Thymus (tissue), 11 donors: ENCODE measurements at regions not wholly inside any gene's neighbourhood (a gene's known extent, or its start where the extent isn't known, plus 50 kb on each side); places are given as distances from the start of the nearest gene placed in this dataset.

Source experiments
- DNase-seq, 9 donors: peaks; one replicate each; pipeline ENCODE4 v3.0.0-alpha.2; 2013; ENCODE audit warnings: low spot score in 9 of 9, low read depth in 6 of 9, missing footprints in 1 of 9
- H3K27ac ChIP-seq, 2 donors: one replicate each; pipeline ENCODE4 v1.5.1; 2013; ENCODE audit warnings: control low read depth in 1 of 2, low read depth in 1 of 2, low read length in 1 of 2, mild to moderate bottlenecking in 1 of 2, moderate library complexity in 1 of 2
- H3K27me3 ChIP-seq, 2 donors: one replicate each; pipeline ENCODE4 v1.5.1; 2013; ENCODE audit warnings: low read length in 1 of 2; ENCODE audit not compliant: control insufficient read depth in 2 of 2, insufficient read depth in 1 of 2
- H3K36me3 ChIP-seq, 2 donors: one replicate each; pipeline ENCODE4 v1.5.1; 2013; ENCODE audit warnings: low read length in 1 of 2, mild to moderate bottlenecking in 1 of 2, moderate library complexity in 1 of 2; ENCODE audit not compliant: control insufficient read depth in 2 of 2, insufficient read depth in 2 of 2
- H3K4me1 ChIP-seq, 2 donors: one replicate each; pipeline ENCODE4 v1.5.1; 2013; ENCODE audit warnings: low read length in 2 of 2; ENCODE audit not compliant: control insufficient read depth in 2 of 2, insufficient read depth in 2 of 2
- H3K4me3 ChIP-seq, 2 donors: one replicate each; pipeline ENCODE4 v1.5.1; 2013; ENCODE audit warnings: low read length in 2 of 2, control low read depth in 1 of 2, mild to moderate bottlenecking in 1 of 2
- H3K9me3 ChIP-seq, 2 donors: one replicate each; pipeline ENCODE4 v1.5.1; 2013; ENCODE audit warnings: low read length in 1 of 2, mild to moderate bottlenecking in 1 of 2; ENCODE audit not compliant: control insufficient read depth in 2 of 2, insufficient read depth in 1 of 2
- WGBS: extraction: QIAGEN DNeasy Blood & Tissue Kit; methylation state at CpG from one replicate; pipeline ENCODE4 v1.1.7; 2013; 5-methylcytosine and 5-hydroxymethylcytosine counted together
- donor health status: healthy.

DNA sequence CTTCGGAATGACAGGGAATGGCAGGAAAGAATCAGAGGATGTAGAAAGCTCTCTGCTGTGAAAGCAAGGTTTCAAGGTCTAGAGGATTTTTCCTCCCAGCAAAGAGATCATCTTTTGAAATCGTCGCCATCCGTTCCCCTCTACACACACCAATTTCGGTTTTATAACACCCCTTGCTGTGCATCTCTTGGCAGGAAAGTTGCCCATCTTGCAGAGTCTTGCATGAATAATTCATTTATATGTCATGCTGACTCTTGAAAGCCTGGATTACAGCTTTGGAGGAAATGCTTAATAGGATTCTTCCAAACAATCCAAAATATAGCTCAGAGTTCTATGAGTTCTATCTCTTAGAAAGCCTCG is 262.7 kb downstream of the CHL1 start:
- H3K27ac ChIP-seq: no peak overlapping the region
- 82% methylated on average over 6 of the region's 6 CpGs for WGBS
- DNase-seq: no peak

DNA sequence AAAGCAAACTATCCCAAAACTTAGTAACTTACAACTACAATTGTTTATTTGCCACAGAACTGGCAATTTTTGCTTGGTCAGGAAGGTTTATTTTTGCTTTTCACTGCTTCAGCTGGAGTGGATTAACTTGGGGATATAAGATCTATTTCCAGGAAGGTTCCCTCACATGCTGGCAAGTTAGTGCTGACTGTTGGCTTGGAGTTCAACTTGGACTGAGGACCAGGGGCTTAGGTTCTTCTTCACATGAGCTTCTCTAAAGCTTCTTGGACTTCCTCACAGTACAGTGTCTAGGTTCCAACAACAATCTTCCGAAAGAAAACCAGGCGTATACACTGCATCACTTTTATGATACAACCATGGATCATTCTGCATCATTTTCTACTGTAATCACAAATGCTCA is 264.4 kb downstream of the CHL1 start:
- Histone ChIP-seq H3K36me3 (no peaks in the 10 kb centered on the region), H3K4me1 (no peaks in the 10 kb centered on the region), H3K27ac (no peak overlapping the region), H3K27me3 (no peaks in the 10 kb centered on the region), H3K9me3 (no peaks in the 10 kb centered on the region), H3K4me3 (no peak overlapping the region)
- DNase-seq: no peak
- 97% methylated on average over 2 of the region's 2 CpGs for WGBS

More for the DNA sequence above, 262.7 kb downstream of the CHL1 start:
- Histone ChIP-seq H3K27me3 (no peaks in the 10 kb centered on the region), H3K9me3 (no peaks in the 10 kb centered on the region), H3K4me1 (no peaks in the 10 kb centered on the region), H3K4me3 (no peak overlapping the region), H3K36me3 (no peaks in the 10 kb centered on the region)

DNA sequence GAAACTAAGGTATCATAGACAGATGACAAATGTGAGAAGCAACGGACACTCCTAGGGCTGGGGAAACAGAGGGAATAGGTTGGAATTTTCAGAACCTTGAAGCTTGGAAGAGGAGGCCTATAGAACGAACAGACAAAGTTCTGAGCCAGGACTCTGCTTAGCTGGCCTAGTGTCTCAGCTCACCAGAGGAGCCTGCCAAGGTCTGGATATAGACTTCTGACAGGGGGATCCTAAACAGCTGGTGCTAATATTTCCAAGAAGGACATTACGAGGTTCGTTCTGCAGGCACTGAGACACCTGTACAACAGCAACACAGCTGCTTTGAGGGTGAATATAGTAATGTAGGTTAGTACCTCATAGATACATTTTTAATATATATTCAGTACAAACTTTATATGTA is 266.3 kb downstream of the CHL1 start:
- H3K27ac ChIP-seq: no peak overlapping the region
- H3K36me3 ChIP-seq: no peaks in the 10 kb centered on the region
- H3K9me3 ChIP-seq: no peaks in the 10 kb centered on the region
- 87% methylated on average over 4 of the region's 4 CpGs for WGBS
- no peaks in the 10 kb centered on the region for H3K4me1 ChIP-seq
- DNase-seq: no peak
- no peak overlapping the region for H3K4me3 ChIP-seq
- no peaks in the 10 kb centered on the region for H3K27me3 ChIP-seq

DNA sequence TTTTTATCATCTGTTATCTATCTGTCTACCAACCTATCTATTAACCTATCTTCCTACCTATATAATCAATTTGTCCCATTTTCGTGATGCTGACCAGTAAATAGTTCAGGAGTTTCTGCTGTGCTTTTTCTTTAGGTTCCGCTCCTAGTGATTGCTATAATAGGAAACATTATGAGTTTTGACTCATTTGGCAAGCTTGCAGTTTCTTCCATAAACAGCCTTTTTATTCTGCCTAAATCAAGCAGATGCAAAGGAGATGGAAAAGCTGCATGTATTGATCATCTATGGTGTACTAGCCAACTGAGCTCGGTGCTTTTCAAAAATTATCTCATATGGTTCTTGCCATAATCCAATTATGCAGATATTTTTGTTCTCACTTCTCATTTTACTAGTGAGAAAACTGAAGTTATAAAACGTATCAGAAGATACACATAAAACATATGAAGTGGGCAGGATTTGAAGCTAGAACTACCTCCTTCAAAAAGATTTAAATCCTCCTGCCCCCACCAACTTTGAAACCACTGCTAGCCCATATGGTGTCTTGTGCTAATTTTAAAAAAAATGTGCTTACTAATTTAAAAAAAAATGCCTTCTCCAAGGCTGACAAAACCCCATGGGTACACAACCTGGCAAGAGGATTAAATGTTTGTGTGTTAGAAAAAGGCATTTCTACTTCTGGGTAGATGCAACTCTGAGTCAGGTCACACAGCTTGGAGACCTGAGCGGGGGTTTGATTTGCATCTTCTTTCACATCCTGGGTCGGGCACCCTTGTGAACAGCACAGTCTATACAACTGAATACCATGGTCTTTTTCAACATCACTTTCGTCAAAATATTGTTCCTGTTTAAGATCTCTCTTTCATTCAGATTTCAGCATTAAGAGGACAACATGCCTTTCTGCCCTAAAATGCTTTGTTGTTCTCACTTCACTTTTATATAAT is 267.0 kb downstream of the CHL1 start:
- Histone ChIP-seq H3K36me3 (no peaks in the 10 kb centered on the region), H3K4me1 (no peaks in the 10 kb centered on the region), H3K27me3 (no peaks in the 10 kb centered on the region), H3K27ac (no peak overlapping the region), H3K9me3 (no peaks in the 10 kb centered on the region), H3K4me3 (no peak overlapping the region)
- 83% methylated on average over 7 of the region's 7 CpGs for WGBS
- DNase-seq: no peak

DNA sequence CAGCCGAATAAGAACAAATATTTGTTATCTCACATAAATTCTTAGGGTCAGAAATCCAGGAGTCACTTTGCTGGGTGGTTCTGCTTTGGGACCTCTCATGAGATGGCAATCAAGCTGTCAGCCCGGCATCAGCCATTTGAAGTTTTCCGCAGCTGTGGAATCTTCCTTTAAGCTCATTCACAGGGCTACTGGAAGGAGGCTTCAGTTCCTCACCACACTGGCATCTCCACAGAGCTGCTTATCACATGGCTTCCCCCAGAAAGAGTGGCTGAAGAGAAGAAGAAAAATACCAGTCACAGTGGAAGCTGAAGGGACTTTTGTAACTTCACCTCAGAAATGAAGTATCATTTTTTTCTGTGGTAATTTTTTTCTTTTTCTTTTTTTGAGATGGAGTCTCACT is 267.7 kb downstream of the CHL1 start:
- no peaks in the 10 kb centered on the region for H3K9me3 ChIP-seq
- H3K4me1 ChIP-seq: no peaks in the 10 kb centered on the region
- no peak for DNase-seq
- WGBS: 73% methylated on average over 3 of the region's 3 CpGs
- H3K27ac ChIP-seq: no peak overlapping the region
- no peaks in the 10 kb centered on the region for H3K27me3 ChIP-seq
- H3K4me3 ChIP-seq: no peak overlapping the region
- no peaks in the 10 kb centered on the region for H3K36me3 ChIP-seq

DNA sequence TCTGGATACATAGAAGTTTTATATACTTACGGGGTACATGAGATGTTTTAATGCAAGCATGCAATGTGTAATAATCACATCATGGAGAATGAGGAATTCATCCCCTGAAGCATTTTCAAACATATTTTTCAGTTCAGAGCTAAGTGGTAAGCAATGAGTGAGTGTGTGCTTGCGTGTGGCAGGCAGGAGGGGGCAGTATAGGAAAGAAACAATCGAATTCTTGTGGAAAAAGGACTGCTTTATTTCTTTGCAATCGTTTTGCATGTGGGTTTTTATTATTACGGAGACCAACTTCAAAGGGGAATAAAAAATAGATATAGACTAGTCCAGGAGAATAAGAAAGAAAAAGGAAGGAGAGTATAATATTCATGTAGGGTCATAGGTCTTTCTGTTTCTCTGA is 271.6 kb downstream of the CHL1 start:
- Histone ChIP-seq H3K36me3 (no peaks in the 10 kb centered on the region), H3K27me3 (no peaks in the 10 kb centered on the region), H3K4me1 (no peaks in the 10 kb centered on the region), H3K4me3 (no peak overlapping the region), H3K27ac (no peak overlapping the region), H3K9me3 (peaks cover 0 to 9% of the 10 kb centered on the region in 2 donors)
- no peak for DNase-seq
- 47% methylated on average over 5 of the region's 5 CpGs for whole genome bisulfite sequencing

DNA sequence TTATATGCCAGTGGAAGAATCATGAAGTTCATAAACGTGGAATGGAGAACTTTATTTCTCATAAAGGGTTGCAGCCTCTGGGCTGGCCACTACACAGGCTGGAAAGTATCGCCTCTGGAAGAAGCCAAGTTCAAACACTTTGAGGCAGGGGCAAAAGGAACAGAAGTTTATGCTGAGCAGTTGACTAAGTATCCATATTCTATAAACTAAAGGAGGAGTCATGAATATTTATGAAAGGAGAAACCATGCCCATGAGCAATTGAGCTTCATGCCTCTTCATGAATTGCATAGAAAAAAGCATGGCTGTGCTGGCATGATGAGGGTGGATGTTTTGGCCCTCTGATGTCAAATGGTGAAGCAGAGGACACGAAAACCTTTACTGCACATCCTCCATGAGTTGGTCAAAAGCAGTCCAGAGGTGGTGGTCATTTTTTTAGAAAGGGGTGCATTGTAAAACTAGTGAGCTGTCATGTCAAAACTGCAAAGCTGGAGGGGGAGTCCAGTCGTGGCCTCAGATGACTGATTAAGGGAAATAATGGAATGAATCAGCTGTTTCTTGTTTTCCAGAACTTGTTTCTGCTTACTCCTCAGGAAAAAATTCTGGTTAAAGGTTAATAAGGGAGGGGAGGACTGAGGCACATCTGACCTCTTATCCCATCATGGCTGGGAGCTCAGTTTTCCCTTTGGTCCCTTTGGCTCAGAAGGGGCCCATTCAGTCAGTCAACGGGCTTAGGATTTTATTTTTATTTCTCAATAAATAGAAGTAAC is 276.7 kb downstream of the CHL1 start:
- DNase-seq: no peak
- H3K36me3 ChIP-seq: no peaks in the 10 kb centered on the region
- H3K27me3 ChIP-seq: no peaks in the 10 kb centered on the region
- H3K4me3 ChIP-seq: no peak overlapping the region
- H3K27ac ChIP-seq: no peak overlapping the region
- 72% methylated on average over 5 of the region's 5 CpGs for WGBS
- peaks cover 0 to 13% of the 10 kb centered on the region in 2 donors for H3K9me3 ChIP-seq
- no peaks in the 10 kb centered on the region for H3K4me1 ChIP-seq

DNA sequence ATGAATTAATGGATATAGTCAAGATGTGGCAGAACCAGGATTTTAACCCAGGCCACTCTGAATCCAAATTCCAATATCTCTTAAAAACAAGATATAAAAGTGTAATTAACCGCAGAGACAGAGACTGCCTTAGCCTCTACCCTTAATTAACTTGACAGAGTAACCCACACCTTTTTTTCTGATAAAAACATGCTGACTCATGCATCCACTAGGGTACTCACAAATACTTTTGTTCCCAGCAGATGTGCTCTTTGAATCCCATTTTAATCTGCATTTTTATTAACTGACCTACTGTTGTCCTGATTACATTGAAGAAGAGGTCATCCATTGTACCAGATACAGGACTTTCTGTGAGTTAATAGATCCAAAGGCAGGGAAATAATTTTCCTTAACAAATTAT is 278.3 kb downstream of the CHL1 start:
- H3K27me3 ChIP-seq: no peaks in the 10 kb centered on the region
- H3K36me3 ChIP-seq: no peaks in the 10 kb centered on the region
- no peaks in the 10 kb centered on the region for H3K4me1 ChIP-seq
- no peak overlapping the region for H3K4me3 ChIP-seq
- H3K27ac ChIP-seq: no peak overlapping the region
- WGBS: 91% methylated on average over 1 of the region's 1 CpG
- DNase-seq: no peak
- H3K9me3 ChIP-seq: peaks cover 0 to 13% of the 10 kb centered on the region in 2 donors

DNA sequence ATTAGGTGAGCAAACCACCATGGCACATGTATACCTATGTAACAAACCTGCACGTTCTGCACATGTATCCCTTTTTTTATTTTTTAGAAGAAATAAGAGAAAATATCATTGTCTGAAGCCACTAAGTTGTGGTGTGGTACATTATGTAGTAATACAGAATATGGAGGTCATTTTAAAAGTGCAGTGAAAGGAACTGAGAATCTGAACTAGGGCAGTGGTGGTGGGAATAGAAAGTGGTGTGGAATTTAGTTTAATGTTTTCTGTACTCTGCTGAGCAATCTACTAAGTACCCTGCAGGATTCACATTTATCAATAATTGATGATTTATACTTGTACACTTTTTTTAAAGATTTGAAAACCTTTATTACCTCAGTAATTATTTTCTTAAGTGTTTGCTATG is 283.5 kb downstream of the CHL1 start:
- 82% methylated on average over 1 of the region's 1 CpG for whole genome bisulfite sequencing
- no peak overlapping the region for H3K4me3 ChIP-seq
- peaks cover 0 to 3% of the 10 kb centered on the region in 2 donors for H3K9me3 ChIP-seq
- no peaks in the 10 kb centered on the region for H3K36me3 ChIP-seq
- no peak overlapping the region for H3K27ac ChIP-seq
- H3K4me1 ChIP-seq: no peaks in the 10 kb centered on the region
- H3K27me3 ChIP-seq: no peaks in the 10 kb centered on the region
- DNase-seq: no peak
